CD4-positive, alpha-beta T cell treated with Interleukin-21 for 1 hour (primary cell): ENCODE measurements at regions not wholly inside any gene's neighbourhood (a gene's known extent, or its start where the extent isn't known, plus 50 kb on each side); places are given as distances from the start of the nearest gene placed in this dataset.
"Not testable (repeated sequence)": the region's sequence is repeated elsewhere in the genome, so short reads cannot be mapped to it uniquely, and the experiment has no call there.

ENCODE experiments used
- DNase-seq: peaks from one replicate; pipeline ENCODE4 v3.0.0-alpha.2; 2020

DNA sequence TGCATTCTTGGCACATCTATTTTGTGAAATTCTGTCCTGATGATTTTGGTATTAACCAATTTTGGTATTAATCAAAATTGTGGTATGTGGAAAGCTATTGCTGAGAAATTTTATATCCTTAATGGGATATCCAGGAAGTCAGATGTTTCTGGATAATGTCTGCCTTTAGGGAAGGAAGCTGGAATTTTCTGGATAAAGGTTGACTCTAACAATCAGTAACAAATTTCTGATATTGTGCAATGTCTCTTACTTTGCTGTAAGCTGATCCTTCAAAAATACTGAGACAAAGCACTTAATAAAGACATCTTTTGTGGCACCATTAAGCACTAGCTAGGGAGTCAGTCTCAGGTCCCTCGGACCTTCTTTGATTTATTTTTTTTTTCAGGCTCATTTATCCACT lies 100.8 kb upstream of the UGP2 start:
- no peak for DNase-seq

DNA sequence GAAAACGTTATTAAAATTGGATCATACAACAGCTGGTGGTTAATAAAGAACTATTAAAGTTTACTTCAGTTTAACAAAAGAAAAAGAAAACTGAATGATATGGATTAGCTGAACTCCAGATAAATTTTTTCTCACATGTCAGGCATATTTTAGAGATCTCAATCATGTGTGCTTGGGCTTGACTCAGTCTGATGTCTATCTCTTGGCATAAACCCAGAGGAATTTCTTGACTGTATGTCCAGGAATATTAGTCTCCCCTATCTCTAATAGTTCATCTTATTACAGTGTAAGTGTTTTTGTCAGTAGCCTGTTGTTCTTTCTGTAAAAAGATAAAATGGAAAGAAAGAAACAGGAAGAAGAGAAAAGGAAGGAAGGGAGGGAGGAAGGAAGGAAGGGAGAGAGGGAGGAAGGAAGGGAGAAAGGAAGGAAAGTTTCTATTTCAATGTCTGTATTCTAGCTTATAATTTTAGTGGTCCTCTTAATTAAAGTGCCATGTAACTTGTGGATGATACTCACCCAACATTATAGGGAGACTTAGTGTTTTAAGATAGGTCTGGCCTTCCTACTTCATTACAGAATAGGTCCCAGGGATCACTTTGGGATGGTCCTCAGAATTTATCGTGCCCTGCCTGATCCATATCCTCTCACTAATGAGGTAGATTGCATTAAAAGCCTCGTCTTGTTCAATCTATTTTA lies 99.7 kb upstream of the UGP2 start:
- DNase-seq, result no peak

DNA sequence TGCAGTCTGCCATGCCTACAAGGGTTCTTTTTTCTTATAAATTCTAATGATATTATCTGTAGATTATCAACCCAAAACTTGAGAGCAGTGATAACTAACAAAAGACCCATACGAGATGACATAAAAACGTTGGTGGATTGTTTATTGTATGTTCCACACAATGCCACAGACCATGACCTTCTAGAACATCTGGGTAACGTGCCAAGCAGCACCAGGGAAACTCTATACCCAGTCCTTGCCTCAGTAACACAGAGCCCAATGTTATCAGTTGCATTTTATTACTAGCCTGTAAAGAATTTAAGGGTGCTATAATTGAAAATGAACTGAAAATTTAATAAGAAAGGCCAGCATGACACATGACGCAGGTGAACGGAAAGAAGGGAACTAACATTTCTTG lies 99.1 kb upstream of the UGP2 start:
- no peak for DNase-seq

DNA sequence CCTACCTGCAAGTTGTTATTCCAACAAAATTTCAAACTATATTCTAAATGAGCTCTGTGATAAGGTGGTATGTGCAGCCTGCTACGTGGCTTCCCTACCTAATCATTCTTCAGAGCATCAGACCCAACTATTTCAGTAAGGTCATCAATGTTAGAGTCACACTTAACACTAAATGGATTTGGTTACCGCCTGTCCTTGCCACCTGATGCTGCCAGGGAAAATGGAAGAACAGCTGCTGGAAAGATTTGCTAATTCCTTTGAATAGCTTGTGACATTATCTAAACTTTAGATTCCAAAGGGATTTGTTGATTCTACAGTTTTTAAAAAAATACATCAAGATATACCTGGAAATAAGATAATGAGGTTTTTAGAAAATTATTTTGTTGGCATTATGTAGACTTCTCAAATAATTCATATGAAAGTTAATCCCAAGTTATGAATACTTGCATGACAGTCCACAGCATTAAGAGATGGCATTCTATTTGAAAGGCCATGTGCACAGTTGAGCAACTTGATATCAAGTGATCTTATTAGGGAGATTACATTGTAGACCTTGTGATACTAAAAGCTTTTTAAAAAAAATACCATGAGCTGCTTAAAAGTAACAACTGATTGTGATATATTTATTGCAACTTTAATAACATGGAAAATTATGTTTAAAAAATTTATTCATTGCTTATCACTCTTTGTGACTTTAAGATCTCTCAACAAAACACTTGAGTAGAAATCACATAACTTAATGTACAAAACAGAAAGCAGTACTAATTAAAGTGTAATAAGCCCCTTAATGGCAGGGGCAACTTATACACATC lies 98.3 kb upstream of the UGP2 start:
- DNase-seq, result no peak

DNA sequence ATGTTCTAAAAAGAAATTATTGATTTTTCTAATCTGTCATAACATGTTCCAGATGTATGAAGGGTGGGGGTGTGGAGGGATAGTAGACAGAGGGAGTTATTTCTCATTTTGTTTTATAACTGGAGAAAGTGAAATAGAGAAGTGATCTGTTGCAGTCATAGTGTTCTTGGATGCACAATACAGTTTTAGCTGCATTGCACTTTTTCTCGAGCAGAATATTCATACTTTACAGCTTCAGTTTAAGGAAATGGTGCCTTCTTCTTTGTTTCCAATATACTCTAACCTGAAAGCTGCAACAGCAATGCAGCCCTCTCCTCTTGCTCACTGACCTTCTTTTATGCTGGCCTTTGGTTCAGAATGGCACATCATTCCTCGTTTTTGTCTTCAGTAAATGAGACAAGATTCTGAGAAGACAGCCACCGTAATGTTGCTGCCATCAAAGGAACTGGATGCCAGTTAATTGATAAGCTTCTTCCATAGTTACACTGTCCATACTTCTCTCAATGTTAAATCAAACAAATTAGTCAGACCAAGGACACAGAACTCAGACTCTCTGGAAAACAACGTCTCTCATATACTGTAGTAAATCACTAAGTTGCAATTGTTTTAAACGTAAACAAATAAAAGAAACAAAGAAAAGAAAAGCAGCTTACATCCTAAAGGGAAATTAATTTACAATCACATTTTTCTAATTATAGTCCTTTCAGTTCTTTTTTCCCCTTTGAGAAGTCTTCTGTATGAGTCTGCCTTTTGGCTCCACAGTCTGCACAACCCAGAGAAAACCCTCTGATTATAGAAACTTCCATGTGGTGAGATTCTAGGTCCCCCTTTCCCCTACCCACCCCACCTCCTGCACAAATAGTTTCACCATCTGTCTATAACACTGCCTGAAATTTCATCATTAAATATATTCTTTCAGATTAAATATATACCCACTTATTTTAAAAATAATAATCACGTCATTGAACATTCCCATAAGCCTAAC lies 97.4 kb upstream of the UGP2 start:
- DNase-seq, result no peak

DNA sequence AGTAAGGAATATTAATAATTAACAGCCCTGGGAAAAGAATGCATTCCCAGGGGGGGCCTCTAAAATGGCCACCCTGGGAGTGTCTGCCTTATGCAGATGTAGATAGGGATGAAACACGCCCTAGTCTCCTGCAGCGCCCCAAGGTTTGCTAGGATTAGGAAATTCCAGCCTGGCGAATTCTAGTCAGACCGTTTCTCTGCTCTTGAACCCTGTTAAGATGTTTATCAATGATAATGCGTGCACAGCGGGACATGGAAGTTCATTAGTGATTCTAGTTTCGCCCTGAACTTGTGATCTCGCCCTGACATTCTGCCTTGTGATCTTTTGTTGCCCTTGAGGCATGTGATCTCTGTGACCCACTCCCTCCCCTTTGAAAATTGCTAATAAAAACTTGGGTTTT lies 95.1 kb upstream of the UGP2 start:
- DNase-seq, result not testable (repeated sequence)

- DNase-seq, result no peak
Observed at GRCh38 chr2:63751901-63752300, 89.8 kb upstream of the UGP2 start.

GRCh38 chr2:63755216-63755615 lies 86.5 kb upstream of the UGP2 start:
- DNase-seq, result no peak

- no peak for DNase-seq
Observed at GRCh38 chr2:63755965-63756364, 85.7 kb upstream of the UGP2 start.

DNA sequence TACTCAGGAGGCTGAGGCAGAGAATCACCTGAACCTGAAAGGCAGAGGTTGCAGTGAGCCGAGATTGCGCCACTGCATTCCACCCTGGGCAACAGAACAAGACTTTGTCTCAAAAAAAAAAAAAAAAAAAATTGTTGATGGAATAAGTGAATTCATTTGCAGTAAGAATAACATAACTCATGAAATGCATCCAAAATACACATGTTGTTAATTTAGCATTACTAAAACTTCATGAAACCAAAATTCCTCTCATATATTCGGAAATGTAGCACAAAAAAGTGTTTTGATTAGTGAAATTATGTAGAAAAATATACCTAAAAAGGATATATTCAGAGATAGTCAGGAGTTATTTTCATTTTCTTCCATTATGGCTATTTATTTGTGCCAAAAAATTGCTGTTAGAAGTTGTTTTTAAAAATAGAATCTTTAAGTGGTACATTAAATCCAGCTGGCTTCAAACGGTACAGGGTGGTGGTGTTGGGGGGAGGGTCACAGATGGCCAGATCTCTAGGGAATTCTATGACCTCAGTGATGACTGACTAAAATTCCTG lies 78.2 kb upstream of the UGP2 start:
- DNase-seq, result no peak

DNA sequence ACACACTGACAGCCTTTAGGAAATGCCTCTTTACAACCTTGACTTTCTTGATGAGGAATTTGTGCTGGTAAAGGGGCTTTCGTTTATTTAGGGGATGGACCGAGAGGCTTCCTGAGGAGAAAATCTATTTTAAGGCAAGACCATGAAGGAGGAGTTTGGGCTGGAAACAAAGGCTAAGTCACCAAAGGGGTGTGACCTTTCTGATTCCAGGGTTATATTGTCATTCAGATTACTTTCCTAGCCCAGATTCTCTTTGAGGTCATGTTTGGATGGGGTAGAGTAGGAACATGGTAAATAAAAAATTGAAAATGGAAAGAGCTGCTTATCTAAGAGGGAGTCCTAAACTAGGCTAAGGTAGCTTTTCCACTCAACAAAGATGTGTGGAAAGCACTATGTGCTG lies 77.1 kb upstream of the UGP2 start:
- no peak for DNase-seq

DNA sequence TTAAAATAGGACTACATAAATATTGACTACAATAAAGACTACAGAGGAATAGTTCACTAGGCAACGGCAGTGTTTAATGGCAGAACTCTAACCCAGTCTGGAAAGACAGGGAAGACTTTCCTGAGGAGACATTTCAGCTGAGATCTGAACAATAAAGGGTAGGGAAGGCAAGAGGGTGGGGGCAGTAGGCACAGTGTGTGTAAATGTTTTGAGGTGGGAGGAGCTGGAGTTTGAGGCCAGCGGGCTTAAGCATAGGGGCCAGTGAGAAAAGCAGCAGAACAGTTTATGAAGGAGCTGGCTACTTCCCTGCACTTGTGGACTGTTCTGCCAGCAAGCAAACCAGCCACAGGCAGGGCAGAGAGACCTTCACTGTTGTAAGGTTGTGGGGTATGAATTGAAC lies 76.6 kb upstream of the UGP2 start:
- DNase-seq, result no peak

DNA sequence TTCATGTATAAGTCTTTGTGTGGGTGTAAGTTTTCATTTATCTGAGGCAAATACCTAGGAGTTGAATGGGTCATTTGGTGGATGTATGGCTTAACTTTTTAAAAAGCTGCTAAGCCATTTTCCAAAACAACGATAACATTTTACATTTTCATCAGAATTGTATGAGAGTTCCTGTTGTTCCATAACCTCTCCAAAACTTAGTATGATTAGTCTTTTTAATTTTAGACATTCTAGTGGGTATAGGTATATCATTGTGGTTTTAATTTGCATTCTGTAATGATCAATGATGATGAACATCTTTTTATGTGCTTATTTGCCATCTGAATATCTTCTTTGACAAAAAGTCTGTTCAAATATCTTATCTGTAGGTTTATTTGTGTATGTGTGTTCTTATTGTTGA lies 74.4 kb upstream of the UGP2 start:
- no peak for DNase-seq

DNA sequence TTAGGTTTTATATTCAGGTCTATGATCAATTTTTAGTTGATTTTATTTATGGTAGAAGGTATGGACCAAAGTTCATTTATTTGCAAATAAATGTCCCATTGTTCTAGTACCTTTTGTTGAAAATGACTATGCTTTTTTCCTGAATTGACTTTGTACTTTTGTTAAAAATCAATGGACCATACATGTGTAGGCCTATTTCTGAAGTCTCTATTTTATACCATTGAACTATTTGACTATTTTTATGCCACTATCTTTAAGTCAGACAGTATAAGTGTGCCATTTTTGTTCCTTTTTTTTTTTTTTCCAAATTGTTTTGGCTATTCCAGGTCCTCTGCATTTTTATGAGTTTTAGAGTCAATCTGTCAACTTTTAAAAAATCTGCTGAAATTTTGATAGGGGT lies 73.6 kb upstream of the UGP2 start:
- no peak for DNase-seq

DNA sequence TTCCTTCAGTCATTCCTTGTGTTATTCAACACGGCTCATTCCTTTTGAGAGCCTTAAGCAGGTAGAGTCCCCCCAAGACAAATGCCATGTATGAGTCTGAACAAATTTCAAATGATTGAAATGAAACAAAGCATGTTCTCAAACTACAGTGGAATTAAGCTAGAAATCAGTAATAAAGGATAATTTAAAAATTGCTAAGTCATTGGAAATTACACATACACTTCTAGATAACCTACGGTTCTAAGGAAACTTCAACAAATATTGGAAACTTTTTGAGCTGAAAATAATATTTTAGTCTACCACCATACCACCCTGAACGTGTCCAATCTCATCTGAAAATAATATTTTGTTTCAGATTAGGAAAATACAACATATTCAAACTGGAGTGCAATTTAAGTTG lies 71.8 kb upstream of the UGP2 start:
- DNase-seq, result no peak

GRCh38 chr2:63772061-63772460 lies 69.6 kb upstream of the UGP2 start:
- no peak for DNase-seq

DNA sequence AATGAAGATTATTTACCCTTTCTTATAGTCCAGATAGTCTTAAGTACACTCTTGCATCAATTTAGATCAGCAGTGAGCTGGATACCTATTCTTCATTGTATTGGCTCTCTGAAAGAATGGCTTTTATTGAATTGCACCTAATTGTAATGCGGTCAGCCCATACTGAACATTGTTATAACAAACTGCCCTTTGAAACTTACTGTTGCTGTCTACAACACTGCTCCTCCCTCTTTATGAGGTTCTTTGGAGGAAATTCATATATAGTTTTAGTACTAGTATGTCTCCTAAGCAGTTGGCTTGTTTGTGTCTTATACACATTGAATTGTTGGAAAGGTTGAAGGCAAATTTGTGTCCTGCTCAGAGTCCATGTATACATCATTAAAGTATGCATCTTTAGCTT lies 66.5 kb upstream of the UGP2 start:
- DNase-seq, result no peak

DNA sequence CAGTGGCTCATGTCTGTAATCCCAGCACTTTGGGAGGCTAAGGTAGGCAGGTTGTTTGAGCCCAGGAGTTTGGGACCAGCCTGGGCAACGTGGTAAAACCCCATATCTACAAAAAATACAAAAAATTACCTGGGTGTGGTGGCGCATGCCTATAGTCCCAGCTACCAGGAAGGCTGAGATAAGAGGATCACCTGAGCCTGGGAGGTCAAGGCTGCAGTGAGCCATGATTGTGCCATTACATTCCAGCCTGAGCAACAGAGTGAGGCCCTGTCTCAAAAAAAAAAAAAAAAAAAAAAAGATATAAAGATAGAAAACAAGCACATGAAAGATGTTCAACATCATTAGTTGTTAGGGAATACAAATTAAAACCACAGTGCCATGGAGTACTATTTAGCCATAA lies 65.3 kb upstream of the UGP2 start:
- DNase-seq, result no peak

GRCh38 chr2:63777816-63778215 lies 63.9 kb upstream of the UGP2 start:
- DNase-seq, result no peak

GRCh38 chr2:63778391-63778790 lies 63.3 kb upstream of the UGP2 start:
- DNase-seq, result no peak

GRCh38 chr2:63780518-63781155 lies 61.1 kb upstream of the UGP2 start:
- DNase-seq, result no peak

DNA sequence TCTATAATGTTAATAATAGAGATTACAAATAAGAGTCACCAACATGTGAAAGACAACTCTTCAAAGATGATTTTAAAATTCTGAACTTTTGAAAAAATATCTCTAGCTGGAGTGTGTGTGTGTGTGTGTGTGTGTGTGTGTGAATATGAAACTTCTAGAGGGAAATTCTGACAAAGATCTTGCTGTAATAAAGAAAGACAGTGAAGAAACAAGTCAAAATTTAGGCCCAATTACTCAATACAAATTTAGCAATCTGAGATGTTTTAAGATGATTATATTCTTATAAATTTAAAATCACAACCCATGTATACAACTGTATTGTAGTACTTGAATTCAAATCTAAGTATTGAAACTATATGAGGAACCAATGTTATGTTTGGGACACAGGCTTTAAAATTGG lies 57.2 kb upstream of the UGP2 start:
- DNase-seq, result no peak

DNA sequence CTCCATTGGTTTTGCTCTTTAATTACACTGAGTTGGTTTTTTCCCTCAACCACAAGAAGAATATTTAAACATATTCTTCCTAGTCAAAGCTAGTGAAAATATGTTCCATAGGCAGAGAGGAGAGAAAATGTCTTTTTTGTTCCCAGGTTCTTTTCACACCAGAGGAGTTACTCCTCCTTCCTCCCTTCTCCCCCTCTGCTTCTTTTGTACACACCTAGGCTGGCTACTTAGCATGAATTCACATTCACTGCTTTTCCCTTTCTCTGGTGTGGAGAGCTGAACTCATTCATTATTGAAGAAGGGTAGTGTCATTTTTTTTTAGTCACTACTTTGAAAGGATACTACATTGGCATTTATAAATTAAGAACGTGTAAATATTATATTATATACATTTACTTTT lies 56.6 kb upstream of the UGP2 start:
- DNase-seq, result no peak
